Prostate gland (tissue), 1 donor: ENCODE measurements at regions not wholly inside any gene's neighbourhood (a gene's known extent, or its start where the extent isn't known, plus 50 kb on each side); places are given as distances from the start of the nearest gene placed in this dataset.

Experiments used
- POLR2A ChIP-seq: fragments of 450-650 bp; IDR thresholded peaks from one replicate; pipeline ENCODE4 v1.6.1; 2016; ENCODE audit warnings: antibody characterized with exemption, mild to moderate bottlenecking
- POLR2AphosphoS5 ChIP-seq: sonication (generic); formaldehyde crosslinking; IDR thresholded peaks from one replicate; pipeline ENCODE4 v1.6.1; 2017; ENCODE audit warnings: antibody characterized with exemption

DNA sequence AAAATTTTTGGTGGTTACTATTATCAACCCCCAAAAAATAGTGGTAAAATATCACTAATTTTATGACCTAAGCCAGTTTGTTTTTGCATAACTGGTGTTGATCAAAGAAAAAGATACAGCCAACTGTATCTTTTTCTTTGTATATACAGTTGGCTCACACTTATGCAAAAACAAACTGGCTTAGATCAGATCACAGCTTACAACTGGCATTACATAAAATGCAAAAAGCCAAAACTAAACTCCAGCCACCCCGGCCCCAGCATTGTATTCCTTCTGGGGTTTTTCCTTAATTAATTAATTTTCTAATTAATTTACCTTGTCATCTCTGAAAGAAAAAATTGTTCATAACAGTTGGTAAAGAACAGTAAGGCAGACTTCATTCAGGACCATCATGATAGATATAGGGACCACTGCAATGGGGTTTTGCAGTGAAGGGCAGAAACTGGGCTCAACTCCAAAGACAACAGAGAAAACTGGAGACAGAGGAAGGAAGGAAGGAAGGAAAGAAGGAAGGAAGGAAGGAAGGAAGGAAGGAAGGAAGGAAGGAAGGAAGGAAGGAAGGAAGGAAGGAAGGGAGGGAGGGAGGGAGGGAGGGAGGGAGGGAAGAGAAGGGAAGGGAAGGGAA is 202.1 kb downstream of the HNRNPD start:
- no peak for TF ChIP-seq POLR2AphosphoS5
- TF ChIP-seq POLR2A: no peak
